ENCODE measurements at regions not wholly inside any gene's neighbourhood (a gene's known extent, or its start where the extent isn't known, plus 50 kb on each side); places are given as distances from the start of the nearest gene placed in this dataset.

DNA sequence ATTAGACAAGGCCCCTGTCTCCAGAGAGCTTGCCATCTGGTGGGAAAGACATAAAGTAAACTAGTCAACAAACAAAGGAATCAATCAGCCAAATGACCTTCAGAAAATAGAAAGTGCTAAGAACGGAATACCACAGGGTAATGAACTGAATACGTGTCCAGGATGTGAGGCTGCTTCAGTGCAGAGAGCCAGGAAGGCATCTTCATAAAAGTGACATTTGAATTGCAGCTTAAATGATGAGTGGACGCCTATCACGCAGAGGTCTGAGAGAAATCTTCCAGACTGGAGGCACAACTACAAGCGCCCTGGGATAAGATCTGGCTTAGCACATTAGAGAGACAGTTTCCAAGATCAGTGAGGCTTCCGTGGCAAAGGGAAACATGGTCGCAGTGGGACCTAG is 574.1 kb upstream of the CDH8 start:
- no peak for TF ChIP-seq EZH2 (IDR thresholded peaks at IDR 0.05; ENCODE audit: borderline replicate concordance)
- TF ChIP-seq, protein P1, sequence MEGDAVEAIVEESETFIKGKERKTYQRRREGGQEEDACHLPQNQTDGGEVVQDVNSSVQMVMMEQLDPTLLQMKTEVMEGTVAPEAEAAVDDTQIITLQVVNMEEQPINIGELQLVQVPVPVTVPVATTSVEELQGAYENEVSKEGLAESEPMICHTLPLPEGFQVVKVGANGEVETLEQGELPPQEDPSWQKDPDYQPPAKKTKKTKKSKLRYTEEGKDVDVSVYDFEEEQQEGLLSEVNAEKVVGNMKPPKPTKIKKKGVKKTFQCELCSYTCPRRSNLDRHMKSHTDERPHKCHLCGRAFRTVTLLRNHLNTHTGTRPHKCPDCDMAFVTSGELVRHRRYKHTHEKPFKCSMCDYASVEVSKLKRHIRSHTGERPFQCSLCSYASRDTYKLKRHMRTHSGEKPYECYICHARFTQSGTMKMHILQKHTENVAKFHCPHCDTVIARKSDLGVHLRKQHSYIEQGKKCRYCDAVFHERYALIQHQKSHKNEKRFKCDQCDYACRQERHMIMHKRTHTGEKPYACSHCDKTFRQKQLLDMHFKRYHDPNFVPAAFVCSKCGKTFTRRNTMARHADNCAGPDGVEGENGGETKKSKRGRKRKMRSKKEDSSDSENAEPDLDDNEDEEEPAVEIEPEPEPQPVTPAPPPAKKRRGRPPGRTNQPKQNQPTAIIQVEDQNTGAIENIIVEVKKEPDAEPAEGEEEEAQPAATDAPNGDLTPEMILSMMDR (IDR thresholded peaks at IDR 0.05; ENCODE audit: poor library complexity) = no peak
- TF ChIP-seq EZH2phosphoT487 (IDR thresholded peaks at IDR 0.05; ENCODE audit: low read depth, severe bottlenecking, unreplicated experiment) = no peak
- Histone ChIP-seq H4K20me1 (ENCODE audit: insufficient read depth, poor library complexity, severe bottlenecking) (no peaks in the 10 kb centered on the region), H2AFZ (no peak overlapping the region), H3K4me3 (no peak overlapping the region), H3K4me1 (ENCODE audit: insufficient read depth) (no peaks in the 10 kb centered on the region), H3K36me3 (replicated peaks; ENCODE audit: insufficient read depth, low read depth) (no peaks in the 10 kb centered on the region), H3K27me3 (no peaks in the 10 kb centered on the region), H3K27ac (no peak overlapping the region), H3K9me2 (replicated peaks; ENCODE audit: insufficient read depth) (no peaks in the 10 kb centered on the region), H3K4me2 (no peak overlapping the region), H3K9me3 (ENCODE audit: low read depth) (no peaks in the 10 kb centered on the region), H3K79me2 (no peaks in the 10 kb centered on the region)
- DNase-seq (ENCODE audit: low spot score) = no peak
- 75% methylated on average over 7 of the region's 7 CpGs for WGBS (ENCODE audit: low lambda C conversion rate, missing lambda C conversion rate)

DNA sequence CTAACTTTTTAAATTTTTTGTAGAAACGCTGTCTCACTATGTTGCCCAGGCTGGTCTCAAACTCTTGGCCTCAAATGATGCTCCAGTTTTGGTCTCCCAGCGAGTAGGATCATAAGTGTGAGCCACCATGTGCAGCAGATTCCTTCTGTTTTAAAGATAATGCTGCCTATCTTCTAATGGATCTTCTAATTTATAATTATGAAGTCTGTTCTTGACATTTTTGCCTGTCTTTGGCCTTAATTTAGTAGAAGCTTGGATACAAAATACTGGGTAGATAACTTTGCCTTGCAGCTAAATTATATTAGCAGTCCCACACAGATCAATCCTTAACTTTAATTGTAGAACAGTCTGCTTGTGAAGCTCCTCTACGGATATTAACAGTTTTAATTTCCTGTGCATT is 566.6 kb upstream of the CDH8 start:
- Histone ChIP-seq H3K9me3 (ENCODE audit: low read depth) (no peaks in the 10 kb centered on the region), H3K27me3 (no peaks in the 10 kb centered on the region), H3K4me1 (ENCODE audit: insufficient read depth) (no peaks in the 10 kb centered on the region), H2AFZ (no peak overlapping the region), H3K79me2 (no peaks in the 10 kb centered on the region), H3K27ac (no peak overlapping the region), H4K20me1 (ENCODE audit: insufficient read depth, poor library complexity, severe bottlenecking) (no peaks in the 10 kb centered on the region), H3K9me2 (replicated peaks; ENCODE audit: insufficient read depth) (no peaks in the 10 kb centered on the region), H3K36me3 (replicated peaks; ENCODE audit: insufficient read depth, low read depth) (no peaks in the 10 kb centered on the region), H3K4me3 (no peak overlapping the region), H3K4me2 (no peak overlapping the region)
- TF ChIP-seq EZH2 (IDR thresholded peaks at IDR 0.05; ENCODE audit: borderline replicate concordance) = no peak
- TF ChIP-seq, protein P1 (IDR thresholded peaks at IDR 0.05; ENCODE audit: poor library complexity) = no peak
- TF ChIP-seq EZH2phosphoT487 (IDR thresholded peaks at IDR 0.05; ENCODE audit: low read depth, severe bottlenecking, unreplicated experiment) = no peak
- whole genome bisulfite sequencing (ENCODE audit: low lambda C conversion rate, missing lambda C conversion rate) = 91% methylated on average over 3 of the region's 3 CpGs
- DNase-seq (ENCODE audit: low spot score) = no peak

DNA sequence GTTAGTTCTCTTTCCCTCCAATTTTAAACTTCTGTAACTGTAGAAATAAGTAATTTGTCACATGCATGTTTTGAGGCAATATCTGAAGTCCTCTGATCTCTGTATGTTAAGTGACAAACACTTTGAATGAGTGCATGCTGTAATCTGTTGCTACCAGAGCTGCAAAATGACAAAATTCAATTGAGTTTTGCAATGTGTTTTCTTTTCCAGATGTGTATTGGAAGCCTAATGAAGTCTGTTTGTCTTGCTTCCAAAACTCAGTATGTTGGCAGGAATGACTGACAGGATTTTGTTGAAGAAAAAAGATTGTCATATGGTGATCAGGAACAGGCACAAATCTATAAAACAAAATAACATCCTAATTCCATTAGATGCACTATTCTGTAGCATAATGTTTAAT is 561.6 kb upstream of the CDH8 start:
- TF ChIP-seq EZH2phosphoT487 (IDR thresholded peaks at IDR 0.05; ENCODE audit: low read depth, severe bottlenecking, unreplicated experiment) = no peak
- H3K4me3 ChIP-seq = no peak overlapping the region
- no peak overlapping the region for H3K27ac ChIP-seq
- no peaks in the 10 kb centered on the region for H3K27me3 ChIP-seq
- H2AFZ ChIP-seq = no peak overlapping the region
- H4K20me1 ChIP-seq (ENCODE audit: insufficient read depth, poor library complexity, severe bottlenecking) = no peaks in the 10 kb centered on the region
- H3K9me3 ChIP-seq (ENCODE audit: low read depth) = no peaks in the 10 kb centered on the region
- no peaks in the 10 kb centered on the region for H3K79me2 ChIP-seq
- no peaks in the 10 kb centered on the region for H3K36me3 ChIP-seq (replicated peaks; ENCODE audit: insufficient read depth, low read depth)
- no peak for DNase-seq (ENCODE audit: low spot score)
- no peak overlapping the region for H3K4me2 ChIP-seq
- no peaks in the 10 kb centered on the region for H3K4me1 ChIP-seq (ENCODE audit: insufficient read depth)
- no peaks in the 10 kb centered on the region for H3K9me2 ChIP-seq (replicated peaks; ENCODE audit: insufficient read depth)

DNA sequence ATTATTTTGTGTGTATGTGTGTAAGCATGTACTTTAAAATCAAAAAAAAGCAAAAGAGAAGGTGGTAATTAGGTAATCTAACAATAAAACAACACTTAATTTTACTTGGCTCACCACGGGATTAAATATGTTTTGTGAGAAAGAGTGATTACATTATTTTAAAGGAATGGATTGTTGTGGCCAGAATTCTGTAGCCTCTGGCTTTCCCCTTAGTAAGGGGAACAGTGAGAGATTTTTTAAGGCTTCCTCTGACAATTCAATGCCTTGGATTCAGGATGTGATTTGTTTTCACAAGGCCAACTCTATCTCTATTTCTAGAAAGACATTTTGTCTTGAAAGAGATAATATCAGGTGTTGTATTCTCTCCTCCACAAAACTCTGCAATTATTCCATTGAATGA is 560.3 kb upstream of the CDH8 start:
- H4K20me1 ChIP-seq (ENCODE audit: insufficient read depth, poor library complexity, severe bottlenecking) = no peaks in the 10 kb centered on the region
- no peaks in the 10 kb centered on the region for H3K27me3 ChIP-seq
- H3K79me2 ChIP-seq = no peaks in the 10 kb centered on the region
- H2AFZ ChIP-seq = no peak overlapping the region
- no peaks in the 10 kb centered on the region for H3K9me2 ChIP-seq (replicated peaks; ENCODE audit: insufficient read depth)
- no peaks in the 10 kb centered on the region for H3K36me3 ChIP-seq (replicated peaks; ENCODE audit: insufficient read depth, low read depth)
- H3K9me3 ChIP-seq (ENCODE audit: low read depth) = no peaks in the 10 kb centered on the region
- TF ChIP-seq EZH2 (IDR thresholded peaks at IDR 0.05; ENCODE audit: borderline replicate concordance) (no peak), EZH2phosphoT487 (IDR thresholded peaks at IDR 0.05; ENCODE audit: low read depth, severe bottlenecking, unreplicated experiment) (no peak)
- TF ChIP-seq, protein P1 (IDR thresholded peaks at IDR 0.05; ENCODE audit: poor library complexity) = no peak
- no peaks in the 10 kb centered on the region for H3K4me1 ChIP-seq (ENCODE audit: insufficient read depth)
- no peak overlapping the region for H3K4me3 ChIP-seq
- no peak overlapping the region for H3K4me2 ChIP-seq
- 46% methylated on average over 1 of the region's 1 CpG for WGBS (ENCODE audit: low lambda C conversion rate, missing lambda C conversion rate)
- H3K27ac ChIP-seq = no peak overlapping the region
- DNase-seq (ENCODE audit: low spot score) = no peak
